ENCODE measurements at regions not wholly inside any gene's neighbourhood (a gene's known extent, or its start where the extent isn't known, plus 50 kb on each side); places are given as distances from the start of the nearest gene placed in this dataset.
"Not testable (repeated sequence)": the region's sequence is repeated elsewhere in the genome, so short reads cannot be mapped to it uniquely, and the experiment has no call there.

- H3K27me3 ChIP-seq (replicated peaks); H3K36me3 ChIP-seq; H3K9me3 ChIP-seq (replicated peaks); DNase-seq (ENCODE audit: low read depth in 1 of 2, low spot score in 2 of 2); H3K27ac ChIP-seq; H3K4me3 ChIP-seq; H3K4me1 ChIP-seq (replicated peaks): not testable (repeated sequence)
Measured at GRCh38 chr7:32638479-32639121, 143.3 kb downstream of the AVL9 start.
